KMS-11 (cell line): ENCODE measurements at regions not wholly inside any gene's neighbourhood (a gene's known extent, or its start where the extent isn't known, plus 50 kb on each side); places are given as distances from the start of the nearest gene placed in this dataset.

Experiments used
- H2AFZ ChIP-seq: fragments of 200-600 bp; sonication (generic); 2 replicates; pipeline ENCODE4 v1.6.1; 2016; ENCODE audit warnings: antibody characterized with exemption, mixed run types, low read depth
- H3K27ac ChIP-seq: fragments of 200-600 bp; sonication (generic); 2 replicates; pipeline ENCODE4 v1.6.1; 2016; ENCODE audit warnings: mild to moderate bottlenecking, mixed run types
- H3K27me3 ChIP-seq: fragments of 200-600 bp; sonication (generic); 2 replicates; pipeline ENCODE4 v1.6.1; 2017; ENCODE audit warnings: mild to moderate bottlenecking, low read depth, mixed run types, moderate library complexity; ENCODE audit not compliant: insufficient read depth
- H3K36me3 ChIP-seq: fragments of 200-600 bp; sonication (generic); 2 replicates; pipeline ENCODE4 v1.6.1; 2017; ENCODE audit warnings: mild to moderate bottlenecking, mixed run types; ENCODE audit not compliant: insufficient read depth
- H3K4me1 ChIP-seq: fragments of 200-600 bp; sonication (generic); 2 replicates; pipeline ENCODE4 v1.6.1; 2016; ENCODE audit warnings: mild to moderate bottlenecking, low read depth, mixed run types; ENCODE audit not compliant: poor library complexity, severe bottlenecking
- H3K4me2 ChIP-seq: fragments of 200-600 bp; sonication (generic); 2 replicates; pipeline ENCODE4 v1.7.0; 2016; ENCODE audit warnings: mild to moderate bottlenecking, mixed run types
- H3K4me3 ChIP-seq: fragments of 200-600 bp; sonication (generic); IDR thresholded peaks from 2 replicates; pipeline ENCODE4 v1.6.1; 2017; ENCODE audit warnings: low read depth, low read length, mixed read lengths; ENCODE audit not compliant: insufficient read depth
- H3K79me2 ChIP-seq: fragments of 200-600 bp; sonication (generic); 2 replicates; pipeline ENCODE4 v1.6.1; 2016; ENCODE audit warnings: low read depth, mixed run types; ENCODE audit not compliant: insufficient read depth
- H3K9ac ChIP-seq: fragments of 200-600 bp; sonication (generic); 2 replicates; pipeline ENCODE4 v1.6.1; 2016; ENCODE audit warnings: mild to moderate bottlenecking, mixed run types
- H4K20me1 ChIP-seq: fragments of 200-600 bp; sonication (generic); 2 replicates; pipeline ENCODE4 v1.6.1; 2016; ENCODE audit warnings: mild to moderate bottlenecking, mixed run types; ENCODE audit not compliant: insufficient read depth
- CTCF ChIP-seq: fragments of 200-600 bp; sonication (generic); conservative IDR thresholded peaks from 2 replicates; pipeline ENCODE4 v1.6.1; 2017; ENCODE audit warnings: low read depth, mild to moderate bottlenecking, antibody characterized with exemption, low read length, moderate library complexity, mixed read lengths

GRCh38 chr12:130081117-130081805, 81.0 kb upstream of the FZD10 start:
- no peaks in the 10 kb centered on the region for H4K20me1 ChIP-seq
- no peak overlapping the region for H3K9ac ChIP-seq
- no peaks in the 10 kb centered on the region; the same call in 1 of the 2 replicates for H3K27me3 ChIP-seq
- H3K36me3 ChIP-seq, result no peaks in the 10 kb centered on the region
- no peaks in the 10 kb centered on the region for H3K4me1 ChIP-seq
- no peaks in the 10 kb centered on the region for H3K79me2 ChIP-seq
- H3K4me3 ChIP-seq, result no peak overlapping the region
- no peak overlapping the region for H2AFZ ChIP-seq
- H3K4me2 ChIP-seq, result no peak overlapping the region
- no peak for TF ChIP-seq CTCF
- no peak overlapping the region for H3K27ac ChIP-seq

- TF ChIP-seq CTCF, result no peak
- Histone ChIP-seq H4K20me1 (no peaks in the 10 kb centered on the region), H3K4me3 (no peak overlapping the region), H3K9ac (no peak overlapping the region), H2AFZ (no peak overlapping the region), H3K27ac (no peak overlapping the region), H3K79me2 (no peaks in the 10 kb centered on the region), H3K27me3 (no peaks in the 10 kb centered on the region; the same call in 1 of the 2 replicates), H3K36me3 (no peaks in the 10 kb centered on the region), H3K4me2 (no peak overlapping the region), H3K4me1 (no peaks in the 10 kb centered on the region)
Measured at GRCh38 chr12:130083002-130083401, 79.3 kb upstream of the FZD10 start.

- TF ChIP-seq CTCF, result no peak
- no peaks in the 10 kb centered on the region for H4K20me1 ChIP-seq
- H2AFZ ChIP-seq, result no peak overlapping the region
- no peak overlapping the region for H3K4me3 ChIP-seq
- no peaks in the 10 kb centered on the region for H3K4me1 ChIP-seq
- no peaks in the 10 kb centered on the region for H3K79me2 ChIP-seq
- H3K9ac ChIP-seq, result no peak overlapping the region
- H3K27ac ChIP-seq, result no peak overlapping the region
- no peak overlapping the region for H3K4me2 ChIP-seq
- no peaks in the 10 kb centered on the region; the same call in 1 of the 2 replicates for H3K27me3 ChIP-seq
- no peaks in the 10 kb centered on the region for H3K36me3 ChIP-seq
Measured at GRCh38 chr12:130083734-130084133, 78.5 kb upstream of the FZD10 start.

- H3K4me2 ChIP-seq, result no peak overlapping the region
- no peak overlapping the region for H3K9ac ChIP-seq
- H2AFZ ChIP-seq, result no peak overlapping the region
- no peak for TF ChIP-seq CTCF
- H3K36me3 ChIP-seq, result no peaks in the 10 kb centered on the region
- no peaks in the 10 kb centered on the region; the same call in 1 of the 2 replicates for H3K27me3 ChIP-seq
- H3K27ac ChIP-seq, result no peak overlapping the region
- H3K79me2 ChIP-seq, result no peaks in the 10 kb centered on the region
- no peaks in the 10 kb centered on the region for H3K4me1 ChIP-seq
- no peak overlapping the region for H3K4me3 ChIP-seq
- no peaks in the 10 kb centered on the region for H4K20me1 ChIP-seq
Measured at GRCh38 chr12:130084359-130084758, 77.9 kb upstream of the FZD10 start.
